Right lobe of liver (tissue), 4 donors: ENCODE measurements at regions not wholly inside any gene's neighbourhood (a gene's known extent, or its start where the extent isn't known, plus 50 kb on each side); places are given as distances from the start of the nearest gene placed in this dataset.

ENCODE experiments used
- CTCF ChIP-seq, 4 donors: fragments of 200-600 bp in 3 of 4; fragments of 450-650 bp in 1 of 4; IDR thresholded peaks; one replicate each; pipeline versions ENCODE4 v1.5.1 to v1.8.0; 2016 to 2022; ENCODE audit warnings: antibody characterized with exemption in 4 of 4, mild to moderate bottlenecking in 2 of 4
- POLR2A ChIP-seq: fragments of 450-650 bp; IDR thresholded peaks from one replicate; pipeline ENCODE4 v1.6.1; 2017; ENCODE audit warnings: antibody characterized with exemption, mild to moderate bottlenecking
- donor health status: DM: no; HTN: no; CAD: no.
- donor health status: DM: no; HTN: no; CAD: no.
- donor health status: DM: no; HTN: yes; CAD: no.

- TF ChIP-seq POLR2A (no peak), CTCF (IDR thresholded peaks at IDR 0.05) (no peak)
Measured at GRCh38 chr17:49907279-49907678, 59.4 kb upstream of the TAC4 start.
